Endothelial cell of umbilical vein (primary cell): ENCODE measurements at regions not wholly inside any gene's neighbourhood (a gene's known extent, or its start where the extent isn't known, plus 50 kb on each side); places are given as distances from the start of the nearest gene placed in this dataset.

Experiments used
- BruUV-seq: library from RNA; stranded (reverse); fragments of 400-500 nt; replicated peaks from 2 replicates; lab custom pipeline; 2021; lab: Mats Ljungman, UMichigan
- CTCF ChIA-PET: fragments of 300-600, 350-600 bp; sonication (Branson Sonifier 250); formaldehyde crosslinking; loops from one replicate; lab custom pipeline; 2021; ENCODE audit warnings: antibody characterized with exemption, inconsistent platforms; lab: Charles Lee
- POLR2A ChIA-PET: fragments of 300-600, 350-600 bp; sonication (Branson Sonifier 250); formaldehyde crosslinking; loops from one replicate; lab custom pipeline; 2021; ENCODE audit warnings: antibody characterized with exemption, inconsistent platforms; lab: Charles Lee
- DNase-seq: peaks from one replicate; pipeline ENCODE4 v3.0.0-alpha.2; 2011; ENCODE audit warnings: low read depth, low spot score
- FAIRE-seq: peaks from 2 replicates; lab custom pipeline; 2011; peaks lifted over from hg19 to GRCh38; lab: Jason Lieb, UNC
- H2AFZ ChIP-seq: 2 replicates; pipeline ENCODE4 v1.6.0; 2012; ENCODE audit warnings: low read depth, low read length, control low read depth, inconsistent platforms
- H3K27ac ChIP-seq: 2 replicates; pipeline ENCODE4 v1.5.1; 2011; ENCODE audit warnings: low read depth, mild to moderate bottlenecking, control low read depth, low read length, moderate library complexity; ENCODE audit not compliant: insufficient read depth
- H3K27me3 ChIP-seq, 2 experiments: 2 replicates each; pipeline versions ENCODE4 v1.6.0 to v1.6.1; 2011; ENCODE audit warnings: low read length in 2 of 2, mixed read lengths in 1 of 2; ENCODE audit not compliant: control insufficient read depth in 2 of 2, insufficient read depth in 2 of 2
- H3K36me3 ChIP-seq, 2 experiments: 2 replicates in 1 of 2; 3 replicates in 1 of 2; pipeline ENCODE4 v1.5.1; 2011; ENCODE audit warnings: low read length in 2 of 2, mild to moderate bottlenecking in 1 of 2, moderate library complexity in 1 of 2; ENCODE audit not compliant: control insufficient read depth in 2 of 2, insufficient read depth in 2 of 2; ENCODE audit errors: extremely low read depth in 1 of 2
- H3K4me1 ChIP-seq: 3 replicates; pipeline ENCODE4 v1.5.1; 2011; ENCODE audit warnings: mild to moderate bottlenecking, low read length; ENCODE audit not compliant: control insufficient read depth, insufficient read depth; ENCODE audit errors: extremely low read depth
- H3K4me2 ChIP-seq: 2 replicates; pipeline ENCODE4 v1.6.1; 2011; ENCODE audit warnings: low read length, control low read depth, mixed read lengths; ENCODE audit not compliant: insufficient read depth
- H3K4me3 ChIP-seq, 3 experiments: fragments of 200-600 bp in 1 of 3; sonication (generic), shearing (Covaris generic) in 1 of 3; replicated peaks in 1 of 3; 2 replicates each; pipeline ENCODE4 v1.5.1; 2011 to 2016; ENCODE audit warnings: control low read depth in 3 of 3, low read length in 3 of 3, mild to moderate bottlenecking in 2 of 3, inconsistent platforms in 1 of 3, low read depth in 1 of 3, moderate library complexity in 1 of 3; ENCODE audit not compliant: insufficient read depth in 1 of 3
- H3K79me2 ChIP-seq: 2 replicates; pipeline ENCODE4 v1.6.0; 2012; ENCODE audit warnings: low read length, inconsistent platforms; ENCODE audit not compliant: control insufficient read depth, insufficient read depth
- H3K9ac ChIP-seq: replicated peaks from 2 replicates; pipeline ENCODE3; 2011; ENCODE audit warnings: low read length, control low read depth; ENCODE audit not compliant: insufficient read depth; ENCODE audit errors: extremely low read depth
- H3K9me1 ChIP-seq: replicated peaks from 3 replicates; pipeline ENCODE4 v1.6.0; 2011; ENCODE audit warnings: mild to moderate bottlenecking, low read length; ENCODE audit not compliant: control insufficient read depth, insufficient read depth; ENCODE audit errors: extremely low read depth
- H3K9me3 ChIP-seq: replicated peaks from 2 replicates; pipeline ENCODE4 v1.5.1; 2012; ENCODE audit warnings: low read length, inconsistent platforms; ENCODE audit not compliant: control insufficient read depth, insufficient read depth
- H4K20me1 ChIP-seq: replicated peaks from 2 replicates; pipeline ENCODE3; 2011; ENCODE audit warnings: mild to moderate bottlenecking, low read length; ENCODE audit not compliant: control insufficient read depth, insufficient read depth; ENCODE audit errors: extremely low read depth
- EZH2 ChIP-seq: IDR thresholded peaks from 2 replicates; pipeline ENCODE4 v1.6.1; 2012; ENCODE audit warnings: borderline replicate concordance, low read depth, mild to moderate bottlenecking, moderate library complexity, low read length, inconsistent platforms; ENCODE audit not compliant: severe bottlenecking
- FOS ChIP-seq: IDR thresholded peaks from 2 replicates; pipeline ENCODE4 v1.6.1; 2011; ENCODE audit warnings: mild to moderate bottlenecking, low read length, moderate library complexity, borderline replicate concordance; ENCODE audit not compliant: insufficient read depth
- GATA2 ChIP-seq: IDR thresholded peaks from 2 replicates; pipeline ENCODE4 v1.7.0; 2011; ENCODE audit warnings: low read depth, mild to moderate bottlenecking, moderate library complexity, mixed read lengths, low read length; ENCODE audit not compliant: insufficient read length, insufficient read depth
- JUN ChIP-seq: IDR thresholded peaks from 2 replicates; pipeline ENCODE4 v1.6.1; 2011; ENCODE audit warnings: borderline replicate concordance, low read depth; ENCODE audit not compliant: insufficient read length, insufficient read depth
- MAX ChIP-seq: IDR thresholded peaks from 2 replicates; pipeline ENCODE4 v1.6.1; 2011; ENCODE audit not compliant: insufficient read depth, insufficient read length
- MYC ChIP-seq: IDR thresholded peaks from one replicate; pipeline ENCODE4 v1.6.1; 2011; ENCODE audit warnings: mild to moderate bottlenecking, low read depth, low read length
- POLR2A ChIP-seq: IDR thresholded peaks from 2 replicates; pipeline ENCODE4 v1.6.1; 2012; ENCODE audit warnings: low read depth, mild to moderate bottlenecking, control low read depth, low read length
- POLR2AphosphoS5 ChIP-seq: IDR thresholded peaks from 2 replicates; pipeline ENCODE4 v1.6.1; 2012; ENCODE audit warnings: low read depth, mild to moderate bottlenecking, control low read depth, low read length, moderate library complexity; ENCODE audit not compliant: insufficient read depth
- dilution Hi-C: fragments of 300-500 bp; cut with MboI; formaldehyde crosslinking; loops from one replicate; pipeline ENCODE4 v1.15.0; 2019; ENCODE audit warnings: low sequenced_read_pairs; ENCODE audit not compliant: extremely low pct_ligation_motif_present
- intact Hi-C: fragments of 100-400 bp; cut with micrococcal nuclease; formaldehyde crosslinking; loops from one replicate; pipeline ENCODE4 v1.10.0; 2022
- TF ChIP-seq, protein P1 (sequence below), 2 donors: IDR thresholded peaks; 1 replicate in 1 of 2; 2 replicates in 1 of 2; pipeline ENCODE4 v1.5.1; 2011; ENCODE audit warnings: low read length in 2 of 2, mild to moderate bottlenecking in 2 of 2, moderate library complexity in 2 of 2, control low read depth in 1 of 2, inconsistent platforms in 1 of 2, low read depth in 1 of 2; ENCODE audit not compliant: insufficient read depth in 1 of 2; ENCODE audit errors: extremely low read depth in 1 of 2

DNA sequence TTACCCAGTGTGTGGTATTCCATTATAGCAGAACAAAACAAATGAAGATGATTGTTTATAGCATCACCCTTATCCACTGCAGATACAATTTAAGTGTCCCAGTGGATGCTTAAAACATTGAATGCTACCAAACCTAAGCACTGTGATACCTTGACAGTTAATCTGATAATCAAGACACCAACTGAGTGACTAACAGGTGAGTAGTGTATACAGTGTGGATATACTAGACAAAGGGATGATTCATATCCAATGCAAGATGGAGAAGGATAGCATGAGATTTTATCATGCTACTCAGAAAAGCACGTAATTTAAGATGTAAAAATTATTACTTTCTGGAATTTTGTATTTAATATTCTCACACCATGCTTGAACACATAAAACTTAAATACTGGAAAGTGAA, 1449.0 kb downstream of the OTOL1 start:
- Histone ChIP-seq H3K9me3 (peaks cover 2% of the 10 kb centered on the region), H3K79me2 (no peaks in the 10 kb centered on the region), H3K4me1 (no peaks in the 10 kb centered on the region), H3K9me1 (no peaks in the 10 kb centered on the region), H3K36me3 (no peaks in the 10 kb centered on the region), H3K27ac (no peak overlapping the region), H3K9ac (no peak overlapping the region), H3K27me3 (no peaks in the 10 kb centered on the region), H4K20me1 (no peaks in the 10 kb centered on the region), H2AFZ (no peak overlapping the region), H3K4me3 (no peak overlapping the region), H3K4me2 (no peak overlapping the region)
- ChIA-PET POLR2A (no interaction called here), CTCF (no interaction called here)
- DNase-seq = no peak
- dilution Hi-C loops = no loop called here
- no peak for FAIRE-seq
- TF ChIP-seq MYC = no peak
- TF ChIP-seq JUN = no peak
- TF ChIP-seq POLR2A = no peak
- TF ChIP-seq MAX = no peak
- no peak for TF ChIP-seq EZH2
- TF ChIP-seq, protein P1, sequence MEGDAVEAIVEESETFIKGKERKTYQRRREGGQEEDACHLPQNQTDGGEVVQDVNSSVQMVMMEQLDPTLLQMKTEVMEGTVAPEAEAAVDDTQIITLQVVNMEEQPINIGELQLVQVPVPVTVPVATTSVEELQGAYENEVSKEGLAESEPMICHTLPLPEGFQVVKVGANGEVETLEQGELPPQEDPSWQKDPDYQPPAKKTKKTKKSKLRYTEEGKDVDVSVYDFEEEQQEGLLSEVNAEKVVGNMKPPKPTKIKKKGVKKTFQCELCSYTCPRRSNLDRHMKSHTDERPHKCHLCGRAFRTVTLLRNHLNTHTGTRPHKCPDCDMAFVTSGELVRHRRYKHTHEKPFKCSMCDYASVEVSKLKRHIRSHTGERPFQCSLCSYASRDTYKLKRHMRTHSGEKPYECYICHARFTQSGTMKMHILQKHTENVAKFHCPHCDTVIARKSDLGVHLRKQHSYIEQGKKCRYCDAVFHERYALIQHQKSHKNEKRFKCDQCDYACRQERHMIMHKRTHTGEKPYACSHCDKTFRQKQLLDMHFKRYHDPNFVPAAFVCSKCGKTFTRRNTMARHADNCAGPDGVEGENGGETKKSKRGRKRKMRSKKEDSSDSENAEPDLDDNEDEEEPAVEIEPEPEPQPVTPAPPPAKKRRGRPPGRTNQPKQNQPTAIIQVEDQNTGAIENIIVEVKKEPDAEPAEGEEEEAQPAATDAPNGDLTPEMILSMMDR (IDR thresholded peaks at IDR 0.05; ENCODE audit: extremely low read depth in 1 of 2, insufficient read depth in 1 of 2, low read depth in 1 of 2, low read length in 2 of 2) = no peak
- TF ChIP-seq POLR2AphosphoS5 = no peak
- no peak for TF ChIP-seq GATA2
- TF ChIP-seq FOS = no peak
- no TSS peak for BruUV-seq
- intact Hi-C loops = no loop called here
